ENCODE measurements at regions not wholly inside any gene's neighbourhood (a gene's known extent, or its start where the extent isn't known, plus 50 kb on each side); places are given as distances from the start of the nearest gene placed in this dataset.
A peak's percentile ranks its signal among the peaks of the same experiment; 100 is the strongest.

DNA sequence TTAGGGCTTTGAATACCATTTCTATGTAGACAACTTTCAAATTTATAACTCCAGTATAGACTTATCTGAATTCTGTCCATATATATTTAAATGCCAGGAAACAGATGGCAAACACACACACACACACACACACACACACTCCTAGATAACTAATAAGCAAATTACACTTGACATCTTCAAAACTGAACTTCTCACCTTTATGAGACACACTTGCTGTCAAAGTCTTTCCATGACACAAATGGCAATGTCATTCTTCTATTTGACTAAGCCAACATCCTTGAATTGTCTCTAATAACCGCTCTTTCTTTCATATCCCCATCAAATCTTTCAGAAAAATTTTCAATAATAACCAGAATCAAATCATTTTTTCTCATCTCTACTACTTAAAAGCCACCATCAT is 402.4 kb downstream of the PCDH18 start:
- TF ChIP-seq CTCF (IDR thresholded peaks at IDR 0.05; ENCODE audit: partially characterized antibody, unreplicated experiment), result no peak
- Mint-ChIP-seq H3K4me3 (ENCODE audit: unreplicated experiment) (no peak overlapping the region), H3K27ac (ENCODE audit: unreplicated experiment) (no peak overlapping the region), H3K27me3 (ENCODE audit: unreplicated experiment) (no peaks in the 10 kb centered on the region), H3K9me3 (ENCODE audit: unreplicated experiment) (no peaks in the 10 kb centered on the region), H3K4me1 (ENCODE audit: low read depth, unreplicated experiment) (peaks cover 4% of the 10 kb centered on the region), H3K36me3 (ENCODE audit: unreplicated experiment) (no peaks in the 10 kb centered on the region)
- DNase-seq, result no peak

DNA sequence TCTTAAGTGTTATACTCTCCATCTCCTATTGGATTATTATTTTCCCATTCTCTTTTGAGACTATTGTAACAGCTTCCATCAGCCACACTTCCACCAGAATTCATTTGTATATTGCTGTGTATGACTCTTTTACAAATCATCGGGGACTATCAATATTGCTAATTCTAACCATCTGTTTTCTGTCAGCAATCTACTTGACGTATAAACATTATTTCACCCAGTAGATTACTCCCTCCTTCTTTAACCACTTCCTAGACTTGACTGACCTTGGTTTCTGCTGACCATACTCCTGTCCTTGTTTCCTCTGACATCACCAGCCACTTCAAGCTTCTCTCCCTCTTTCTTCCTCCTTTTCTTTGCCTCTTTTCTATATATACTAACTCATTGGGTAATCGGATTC is 402.9 kb downstream of the PCDH18 start:
- DNase-seq, result no peak
- Mint-ChIP-seq H3K27ac (ENCODE audit: unreplicated experiment) (no peak overlapping the region), H3K9me3 (ENCODE audit: unreplicated experiment) (no peaks in the 10 kb centered on the region), H3K27me3 (ENCODE audit: unreplicated experiment) (no peaks in the 10 kb centered on the region), H3K36me3 (ENCODE audit: unreplicated experiment) (no peaks in the 10 kb centered on the region), H3K4me3 (ENCODE audit: unreplicated experiment) (no peak overlapping the region), H3K4me1 (ENCODE audit: low read depth, unreplicated experiment) (peaks cover 4% of the 10 kb centered on the region)
- TF ChIP-seq CTCF (IDR thresholded peaks at IDR 0.05; ENCODE audit: partially characterized antibody, unreplicated experiment), result no peak

DNA sequence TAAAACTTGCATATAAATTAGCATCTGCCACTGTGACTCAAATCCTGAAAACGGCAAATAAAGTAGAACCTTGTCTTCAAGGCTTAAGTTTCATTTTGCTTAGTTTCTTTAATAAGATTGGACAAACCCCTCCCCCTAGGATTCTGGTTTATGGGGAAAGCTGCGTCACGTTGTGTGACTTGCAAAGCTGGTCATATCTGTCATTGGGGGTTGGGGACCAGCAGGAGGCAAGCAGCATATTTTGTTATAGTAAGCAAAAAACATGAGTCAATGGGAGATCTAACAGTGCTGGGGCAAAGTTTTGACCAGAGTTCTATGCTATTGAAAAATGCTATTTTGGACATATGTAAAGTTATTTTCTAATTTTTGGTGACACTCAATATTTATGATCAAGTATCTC is 407.3 kb downstream of the PCDH18 start:
- no peak overlapping the region for H3K4me3 Mint-ChIP-seq (ENCODE audit: unreplicated experiment)
- H3K36me3 Mint-ChIP-seq (ENCODE audit: unreplicated experiment), result no peaks in the 10 kb centered on the region
- H3K27me3 Mint-ChIP-seq (ENCODE audit: unreplicated experiment), result no peaks in the 10 kb centered on the region
- no peak for TF ChIP-seq CTCF (IDR thresholded peaks at IDR 0.05; ENCODE audit: partially characterized antibody, unreplicated experiment)
- H3K4me1 Mint-ChIP-seq (ENCODE audit: low read depth, unreplicated experiment), result peaks cover 9% of the 10 kb centered on the region
- H3K9me3 Mint-ChIP-seq (ENCODE audit: unreplicated experiment), result no peaks in the 10 kb centered on the region
- DNase-seq, result no peak
- H3K27ac Mint-ChIP-seq (ENCODE audit: unreplicated experiment), result no peak overlapping the region

DNA sequence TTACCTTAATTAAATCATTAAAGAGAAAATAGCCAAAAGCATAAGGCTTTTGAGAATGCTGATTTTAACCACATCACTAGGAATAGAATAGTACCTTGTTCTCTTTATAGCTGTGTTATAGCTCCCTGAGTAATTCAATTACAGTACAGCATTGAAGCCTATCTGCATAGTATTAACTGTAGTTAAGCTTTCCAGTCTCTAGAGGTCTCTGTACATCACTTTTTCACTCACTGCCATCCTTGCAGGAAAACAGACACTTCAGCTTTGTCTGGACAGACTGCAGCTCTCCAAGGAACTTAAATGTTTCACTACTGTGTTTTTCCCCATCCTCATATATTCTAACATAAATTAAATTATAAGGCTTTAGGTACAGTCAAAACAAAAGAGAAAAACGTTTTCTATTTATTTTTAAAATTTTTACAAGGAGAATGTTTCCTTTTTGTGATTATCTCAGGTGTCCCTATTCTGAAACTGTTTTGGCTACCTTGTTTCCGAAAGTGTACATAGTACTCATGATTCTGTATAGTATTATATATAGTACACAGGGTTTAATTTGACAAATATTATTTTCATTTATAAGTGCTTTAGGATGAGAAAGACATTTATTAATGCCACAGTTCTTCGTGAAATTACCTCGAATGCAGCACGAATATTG is 407.9 kb downstream of the PCDH18 start:
- Mint-ChIP-seq H3K27ac (ENCODE audit: unreplicated experiment) (no peak overlapping the region), H3K27me3 (ENCODE audit: unreplicated experiment) (no peaks in the 10 kb centered on the region), H3K4me1 (ENCODE audit: low read depth, unreplicated experiment) (peaks cover 6% of the 10 kb centered on the region), H3K36me3 (ENCODE audit: unreplicated experiment) (no peaks in the 10 kb centered on the region), H3K4me3 (ENCODE audit: unreplicated experiment) (no peak overlapping the region), H3K9me3 (ENCODE audit: unreplicated experiment) (no peaks in the 10 kb centered on the region)
- TF ChIP-seq CTCF (IDR thresholded peaks at IDR 0.05; ENCODE audit: partially characterized antibody, unreplicated experiment), result peak; percentile 42
- no peak for DNase-seq

- no peak for DNase-seq
- no peaks in the 10 kb centered on the region for H3K27me3 Mint-ChIP-seq (ENCODE audit: unreplicated experiment)
- H3K27ac Mint-ChIP-seq (ENCODE audit: unreplicated experiment), result no peak overlapping the region
- no peak overlapping the region for H3K4me3 Mint-ChIP-seq (ENCODE audit: unreplicated experiment)
- H3K4me1 Mint-ChIP-seq (ENCODE audit: low read depth, unreplicated experiment), result peaks cover 5% of the 10 kb centered on the region
- H3K36me3 Mint-ChIP-seq (ENCODE audit: unreplicated experiment), result no peaks in the 10 kb centered on the region
- TF ChIP-seq CTCF (IDR thresholded peaks at IDR 0.05; ENCODE audit: partially characterized antibody, unreplicated experiment), result no peak
- H3K9me3 Mint-ChIP-seq (ENCODE audit: unreplicated experiment), result no peaks in the 10 kb centered on the region
These were observed 409.4 kb downstream of the PCDH18 start for GRCh38 chr4:137122876-137123275.

Data from glutamatergic neuron (in vitro differentiated cells).